K562 (cell line): ENCODE measurements at regions not wholly inside any gene's neighbourhood (a gene's known extent, or its start where the extent isn't known, plus 50 kb on each side); places are given as distances from the start of the nearest gene placed in this dataset.

Experiments
- ATAC-seq: fragments of 200-7000 bp; cut with Tn5 transposase; 3 replicates; pipeline ENCODE4 v1.9.1; 2020; ENCODE audit warnings: moderate library complexity
- BruUV-seq: library from RNA; stranded (reverse); fragments of 400-500 nt; replicated peaks from 2 replicates; lab custom pipeline; 2021; lab: Mats Ljungman, UMichigan
- CTCF ChIA-PET: fragments of 300-600 bp; formaldehyde crosslinking; extraction: SDS; loops from one replicate; lab custom pipeline; 2021; ENCODE audit warnings: low intra/inter-chr PET ratio; lab: Yijun Ruan, JAX
- POLR2A ChIA-PET: fragments of 300-600, 350-650 bp; sonication (Branson Sonifier 250); formaldehyde crosslinking; extraction: SDS; loops from one replicate; lab custom pipeline; 2021; ENCODE audit warnings: antibody characterized with exemption, inconsistent platforms; lab: Yijun Ruan, JAX
- DNase-seq, 4 experiments: peaks; one replicate each; pipeline versions ENCODE4 v3.0.0 to v3.0.0-alpha.2; 2011 to 2018; ENCODE audit warnings: low spot score in 3 of 4, mixed read lengths in 3 of 4; ENCODE audit errors: extremely low read depth in 1 of 4
- FAIRE-seq: peaks from 2 replicates; lab custom pipeline; 2011; peaks lifted over from hg19 to GRCh38; lab: Jason Lieb, UNC
- H2AFZ ChIP-seq: 2 replicates; pipeline ENCODE4 v1.6.0; 2011; ENCODE audit warnings: low read depth, low read length, control low read depth, inconsistent platforms
- H3K27ac ChIP-seq: fragments of 200-600 bp; 3 replicates; pipeline ENCODE4 v1.8.0; 2011; ENCODE audit warnings: low read depth, mild to moderate bottlenecking, control low read depth, inconsistent platforms, low read length, moderate library complexity, mixed read lengths; ENCODE audit errors: extremely low read depth
- H3K27me3 ChIP-seq, 2 experiments: fragments of 300-600 bp in 1 of 2; 2 replicates in 1 of 2; 3 replicates in 1 of 2; pipeline versions ENCODE4 v1.6.0 to v1.8.0; 2011; ENCODE audit warnings: inconsistent platforms in 2 of 2, low read length in 2 of 2, mild to moderate bottlenecking in 1 of 2, mixed read lengths in 1 of 2, moderate library complexity in 1 of 2; ENCODE audit not compliant: control insufficient read depth in 2 of 2, insufficient read depth in 2 of 2
- H3K36me3 ChIP-seq: fragments of 300-600 bp; 3 replicates; pipeline ENCODE4 v1.8.0; 2011; ENCODE audit warnings: mild to moderate bottlenecking, low read length, inconsistent platforms; ENCODE audit not compliant: control insufficient read depth, insufficient read depth
- H3K4me1 ChIP-seq, 2 experiments: fragments of 200-600 bp in 1 of 2; replicated peaks in 1 of 2; 2 replicates in 1 of 2; 3 replicates in 1 of 2; pipeline versions ENCODE4 v1.5.1 to v1.8.0; 2011; ENCODE audit warnings: inconsistent platforms in 2 of 2, low read length in 2 of 2, mild to moderate bottlenecking in 1 of 2, mixed read lengths in 1 of 2, moderate library complexity in 1 of 2; ENCODE audit not compliant: control insufficient read depth in 2 of 2, insufficient read depth in 2 of 2
- H3K4me2 ChIP-seq: 2 replicates; pipeline ENCODE4 v1.6.1; 2011; ENCODE audit warnings: low read length, control low read depth, inconsistent platforms, mixed read lengths; ENCODE audit not compliant: insufficient read depth
- H3K4me3 ChIP-seq: fragments of 200-600 bp; sonication (generic), shearing (Covaris generic); 2 replicates; pipeline ENCODE4 v1.5.1; 2016; ENCODE audit warnings: control low read depth, inconsistent platforms
- H3K79me2 ChIP-seq: fragments of 200-600 bp; 3 replicates; pipeline ENCODE4 v1.8.0; 2011; ENCODE audit warnings: low read length, inconsistent platforms; ENCODE audit not compliant: control insufficient read depth, insufficient read depth
- H3K9ac ChIP-seq, 2 experiments: 2 replicates each; pipeline versions ENCODE4 v1.6.0 to v1.6.1; 2011; ENCODE audit warnings: low read depth in 2 of 2, low read length in 2 of 2, control low read depth in 1 of 2, inconsistent platforms in 1 of 2, mild to moderate bottlenecking in 1 of 2, mixed read lengths in 1 of 2; ENCODE audit not compliant: insufficient read depth in 1 of 2
- H3K9me1 ChIP-seq: one replicate; pipeline ENCODE4 v1.6.0; 2011; ENCODE audit warnings: inconsistent platforms, mild to moderate bottlenecking, low read length, moderate library complexity; ENCODE audit not compliant: control insufficient read depth, insufficient read depth
- H3K9me3 ChIP-seq: replicated peaks from 2 replicates; pipeline ENCODE4 v1.5.1; 2011; ENCODE audit warnings: low read depth, low read length, inconsistent platforms; ENCODE audit not compliant: control insufficient read depth, insufficient read depth
- H4K20me1 ChIP-seq: replicated peaks from 2 replicates; pipeline ENCODE4 v1.6.1; 2011; ENCODE audit warnings: low read length, inconsistent platforms, mixed read lengths; ENCODE audit not compliant: control insufficient read depth, insufficient read depth
- ARNT ChIP-seq, 2 experiments: fragments of 450-650 bp; IDR thresholded peaks; 2 replicates each; pipeline ENCODE4 v1.6.1; 2016; ENCODE audit warnings: mild to moderate bottlenecking in 1 of 2
- CHD1 ChIP-seq: fragments of 200-600 bp; sonication (generic); IDR thresholded peaks from one replicate; pipeline ENCODE4 v1.6.1; 2012; ENCODE audit warnings: mild to moderate bottlenecking, moderate library complexity, low read length, inconsistent platforms
- ETS1 ChIP-seq: conservative IDR thresholded peaks from 2 replicates; pipeline ENCODE4 v1.6.1; 2011; ENCODE audit warnings: low read depth, mild to moderate bottlenecking, low read length; ENCODE audit not compliant: control insufficient read depth
- HES1 ChIP-seq: fragments of 450-650 bp; IDR thresholded peaks from 2 replicates; pipeline ENCODE4 v1.6.1; 2016; ENCODE audit warnings: low read depth, mild to moderate bottlenecking, moderate library complexity
- IRF1 ChIP-seq: sonication (generic); formaldehyde crosslinking; IDR thresholded peaks from 2 replicates; pipeline ENCODE4 v1.8.0; 2022; ENCODE audit warnings: missing genetic modification reagents, mild to moderate bottlenecking, borderline replicate concordance
- JUN ChIP-seq, 2 experiments: sonication (generic) in 1 of 2; formaldehyde crosslinking in 1 of 2; IDR thresholded peaks; 2 replicates each; pipeline versions ENCODE4 v1.6.1 to v1.8.0; 2012 to 2022; ENCODE audit warnings: borderline replicate concordance in 2 of 2, mild to moderate bottlenecking in 2 of 2, improper control_type of control experiment in 1 of 2, low read depth in 1 of 2, low read length in 1 of 2, missing genetic modification reagents in 1 of 2
- MAFF ChIP-seq: IDR thresholded peaks from 2 replicates; pipeline ENCODE4 v1.6.1; 2012; ENCODE audit warnings: low read length, improper control_type of control experiment
- MAFK ChIP-seq: IDR thresholded peaks from 2 replicates; pipeline ENCODE4 v1.6.1; 2011; ENCODE audit warnings: low read length, improper control_type of control experiment
- MEF2D ChIP-seq: conservative IDR thresholded peaks from 2 replicates; pipeline ENCODE4 v1.6.1; 2016; ENCODE audit warnings: low read depth, missing genetic modification characterization, missing compliant biosample characterization
- NR0B1 ChIP-seq: fragments of 450-650 bp; IDR thresholded peaks from one replicate; pipeline ENCODE4 v1.6.1; 2018; ENCODE audit warnings: mild to moderate bottlenecking, moderate library complexity; ENCODE audit not compliant: partially characterized antibody
- ZNF561 ChIP-seq: fragments of 450-650 bp; formaldehyde crosslinking; conservative IDR thresholded peaks from 2 replicates; pipeline ENCODE4 v1.4.0; 2020; ENCODE audit warnings: mild to moderate bottlenecking, moderate library complexity
- ZNF717 ChIP-seq: fragments of 250-450 bp; sonication (Bioruptor Pico); IDR thresholded peaks from 2 replicates; pipeline ENCODE4 v1.5.0; 2021
- WGBS: fragments of 100-300 bp; shearing (Covaris generic); methylation state at CpG from one replicate; pipeline ENCODE4 v1.1.6; 2016; ENCODE audit warnings: low coverage, mixed read lengths; ENCODE audit not compliant: insufficient coverage; ENCODE audit errors: missing lambda C conversion rate; 5-methylcytosine and 5-hydroxymethylcytosine counted together
- in situ Hi-C: fragments of 300-500 bp; cut with MboI; formaldehyde crosslinking; loops from 4 replicates; pipeline ENCODE4 v1.15.0; 2018; ENCODE audit warnings: inconsistent platforms, mixed read lengths
- intact Hi-C: fragments of 100-400 bp; cut with micrococcal nuclease; formaldehyde crosslinking; loops from 2 replicates; pipeline ENCODE4 v1.14.2; 2022

GRCh38 chr15:62524848-62525247 is 359.8 kb upstream of the C2CD4B start:
- WGBS = 0% methylated on average over 4 of the region's 4 CpGs
- ATAC-seq (no peak), DNase-seq (no peak), FAIRE-seq (no peak)
- no peaks in the 10 kb centered on the region for H3K9me3 ChIP-seq
- no peaks in the 10 kb centered on the region for H3K4me1 ChIP-seq
- H3K27me3 ChIP-seq = peaks cover 0 to 5% of the 10 kb centered on the region in 2 experiments; a peak in 1 of 5 replicates
- no peaks in the 10 kb centered on the region for H4K20me1 ChIP-seq
- no peak overlapping the region for H3K4me2 ChIP-seq
- in situ Hi-C loops = no loop called here
- BruUV-seq = no TSS peak
- POLR2A ChIA-PET = interaction anchor here (0.6 to 1.0 kb wide), 2 partner anchors 15 to 172 kb away, joined by 3 read pairs; no protein-coding TSS in a partner anchor
- H2AFZ ChIP-seq = no peak overlapping the region
- no peak for TF ChIP-seq ZNF561 (CRISPR knock-in tag)
- no peak for TF ChIP-seq ETS1
- TF ChIP-seq JUN (IDR thresholded peaks at IDR 0.05; ENCODE audit: borderline replicate concordance, low read depth, low read length) = no peak
- no peak for TF ChIP-seq JUN (CRISPR knock-in tag; IDR thresholded peaks at IDR 0.05; ENCODE audit: borderline replicate concordance)
- TF ChIP-seq HES1 = no peak
- TF ChIP-seq IRF1 (CRISPR knock-in tag) = no peak
- no peak for TF ChIP-seq ZNF717 (CRISPR knock-in tag)
- no peak for TF ChIP-seq ARNT (IDR thresholded peaks at IDR 0.05)
- no peak for TF ChIP-seq CHD1
- no peak for TF ChIP-seq MAFF
- no peak for TF ChIP-seq NR0B1
- no peak for TF ChIP-seq MEF2D (tag)
- TF ChIP-seq MAFK = no peak
- intact Hi-C loops = no loop called here
- H3K9ac ChIP-seq = no peak overlapping the region
- H3K79me2 ChIP-seq = no peaks in the 10 kb centered on the region
- no peaks in the 10 kb centered on the region for H3K36me3 ChIP-seq
- CTCF ChIA-PET = no interaction called here
- H3K9me1 ChIP-seq = no peaks in the 10 kb centered on the region
- no peak overlapping the region for H3K27ac ChIP-seq
- H3K4me3 ChIP-seq = no peak overlapping the region
